Stimulated activated effector memory CD8-positive, alpha-beta T cell treated with anti-CD3 and anti-CD28 coated beads, Interleukin-12 subunit alpha, Interleukin-12 subunit beta, amount 100 ng/mL, for 72 hours (primary cell): ENCODE measurements at regions not wholly inside any gene's neighbourhood (a gene's known extent, or its start where the extent isn't known, plus 50 kb on each side); places are given as distances from the start of the nearest gene placed in this dataset.

ENCODE experiments used
- ATAC-seq: fragments of 150-1000 bp; cut with Tn5 transposase; 2 replicates; pipeline ENCODE4 v1.10.0; 2021
- DNase-seq, 2 donors: peaks; one replicate each; pipeline ENCODE4 v3.0.0; 2021 to 2022; ENCODE audit warnings: low spot score in 2 of 2
- H3K27ac Mint-ChIP-seq: one replicate; pipeline ENCODE4 v1.8.0; 2022; ENCODE audit warnings: mild to moderate bottlenecking, mixed read lengths
- H3K36me3 Mint-ChIP-seq: one replicate; pipeline ENCODE4 v1.8.0; 2022; ENCODE audit warnings: mild to moderate bottlenecking, mixed read lengths
- H3K4me1 Mint-ChIP-seq: one replicate; pipeline ENCODE4 v1.8.0; 2022; ENCODE audit warnings: mixed read lengths
- H3K4me3 Mint-ChIP-seq: one replicate; pipeline ENCODE4 v1.8.0; 2022; ENCODE audit warnings: mild to moderate bottlenecking, mixed read lengths
- H3K9me3 Mint-ChIP-seq: one replicate; pipeline ENCODE4 v1.8.0; 2022; ENCODE audit warnings: mixed read lengths

- Mint-ChIP-seq H3K36me3 (no peaks in the 10 kb centered on the region), H3K4me3 (no peak overlapping the region), H3K27ac (no peak overlapping the region), H3K4me1 (no peaks in the 10 kb centered on the region), H3K9me3 (no peaks in the 10 kb centered on the region)
- DNase-seq (no peak), ATAC-seq (no peak)
Observed at GRCh38 chr20:39298121-39298520, 336.0 kb downstream of the DHX35 start.

- Mint-ChIP-seq H3K4me3 (no peak overlapping the region), H3K36me3 (no peaks in the 10 kb centered on the region), H3K27ac (no peak overlapping the region), H3K9me3 (no peaks in the 10 kb centered on the region), H3K4me1 (no peaks in the 10 kb centered on the region)
- no peak for DNase-seq
- ATAC-seq = no peak
Observed at GRCh38 chr20:39295301-39295700, 333.2 kb downstream of the DHX35 start.

- no peaks in the 10 kb centered on the region for H3K36me3 Mint-ChIP-seq
- H3K27ac Mint-ChIP-seq = no peak overlapping the region
- no peak for ATAC-seq
- H3K4me1 Mint-ChIP-seq = no peaks in the 10 kb centered on the region
- no peak for DNase-seq
- no peaks in the 10 kb centered on the region for H3K9me3 Mint-ChIP-seq
- no peak overlapping the region for H3K4me3 Mint-ChIP-seq
Observed at GRCh38 chr20:39294137-39294725, 332.1 kb downstream of the DHX35 start.

GRCh38 chr20:39292193-39292736 is 330.1 kb downstream of the DHX35 start:
- ATAC-seq (no peak), DNase-seq (no peak)
- Mint-ChIP-seq H3K4me3 (no peak overlapping the region), H3K36me3 (no peaks in the 10 kb centered on the region), H3K4me1 (no peaks in the 10 kb centered on the region), H3K9me3 (no peaks in the 10 kb centered on the region), H3K27ac (no peak overlapping the region)

GRCh38 chr20:39291301-39291700 is 329.2 kb downstream of the DHX35 start:
- Mint-ChIP-seq H3K9me3 (no peaks in the 10 kb centered on the region), H3K36me3 (no peaks in the 10 kb centered on the region), H3K4me3 (no peak overlapping the region), H3K4me1 (no peaks in the 10 kb centered on the region), H3K27ac (no peak overlapping the region)
- ATAC-seq = no peak
- no peak for DNase-seq

GRCh38 chr20:39290575-39290974 is 328.4 kb downstream of the DHX35 start:
- no peaks in the 10 kb centered on the region for H3K36me3 Mint-ChIP-seq
- no peak overlapping the region for H3K27ac Mint-ChIP-seq
- no peak for DNase-seq
- no peaks in the 10 kb centered on the region for H3K4me1 Mint-ChIP-seq
- no peak for ATAC-seq
- no peak overlapping the region for H3K4me3 Mint-ChIP-seq
- H3K9me3 Mint-ChIP-seq = no peaks in the 10 kb centered on the region

GRCh38 chr20:39289831-39290230 is 327.7 kb downstream of the DHX35 start:
- Mint-ChIP-seq H3K4me1 (no peaks in the 10 kb centered on the region), H3K4me3 (no peak overlapping the region), H3K9me3 (no peaks in the 10 kb centered on the region), H3K36me3 (no peaks in the 10 kb centered on the region), H3K27ac (no peak overlapping the region)
- DNase-seq = no peak
- no peak for ATAC-seq

GRCh38 chr20:39289316-39289715 is 327.2 kb downstream of the DHX35 start:
- no peak for DNase-seq
- no peaks in the 10 kb centered on the region for H3K36me3 Mint-ChIP-seq
- H3K9me3 Mint-ChIP-seq = no peaks in the 10 kb centered on the region
- H3K27ac Mint-ChIP-seq = no peak overlapping the region
- no peak overlapping the region for H3K4me3 Mint-ChIP-seq
- no peaks in the 10 kb centered on the region for H3K4me1 Mint-ChIP-seq
- peak; percentile 28 for ATAC-seq

GRCh38 chr20:39283464-39283863 is 321.3 kb downstream of the DHX35 start:
- DNase-seq = no peak
- ATAC-seq = no peak
- H3K9me3 Mint-ChIP-seq = no peaks in the 10 kb centered on the region
- no peaks in the 10 kb centered on the region for H3K36me3 Mint-ChIP-seq
- H3K27ac Mint-ChIP-seq = no peak overlapping the region
- H3K4me1 Mint-ChIP-seq = no peaks in the 10 kb centered on the region
- no peak overlapping the region for H3K4me3 Mint-ChIP-seq

- no peak overlapping the region for H3K4me3 Mint-ChIP-seq
- H3K27ac Mint-ChIP-seq = no peak overlapping the region
- H3K4me1 Mint-ChIP-seq = no peaks in the 10 kb centered on the region
- ATAC-seq (no peak), DNase-seq (no peak)
- H3K36me3 Mint-ChIP-seq = no peaks in the 10 kb centered on the region
- H3K9me3 Mint-ChIP-seq = no peaks in the 10 kb centered on the region
Observed at GRCh38 chr20:39282619-39283092, 320.5 kb downstream of the DHX35 start.

- peaks cover 4% of the 10 kb centered on the region for H3K9me3 Mint-ChIP-seq
- H3K27ac Mint-ChIP-seq = no peak overlapping the region
Observed at GRCh38 chr20:39280875-39281274, 318.7 kb downstream of the DHX35 start.

GRCh38 chr20:39278230-39278788 is 316.2 kb downstream of the DHX35 start:
- ATAC-seq (no peak), DNase-seq (no peak)
- Mint-ChIP-seq H3K4me3 (no peak overlapping the region), H3K36me3 (no peaks in the 10 kb centered on the region), H3K4me1 (no peaks in the 10 kb centered on the region), H3K27ac (no peak overlapping the region), H3K9me3 (peaks cover 4% of the 10 kb centered on the region)

More at GRCh38 chr20:39280875-39281274, 318.7 kb downstream of the DHX35 start:
- ATAC-seq (no peak), DNase-seq (no peak)
- Mint-ChIP-seq H3K36me3 (no peaks in the 10 kb centered on the region), H3K4me3 (no peak overlapping the region), H3K4me1 (no peaks in the 10 kb centered on the region)

- Mint-ChIP-seq H3K36me3 (no peaks in the 10 kb centered on the region), H3K27ac (no peak overlapping the region), H3K4me1 (no peaks in the 10 kb centered on the region), H3K9me3 (peaks cover 4% of the 10 kb centered on the region), H3K4me3 (no peak overlapping the region)
- ATAC-seq = no peak
- no peak for DNase-seq
Observed at GRCh38 chr20:39277185-39277584, 315.0 kb downstream of the DHX35 start.

GRCh38 chr20:39270837-39271604 is 308.9 kb downstream of the DHX35 start:
- H3K36me3 Mint-ChIP-seq = no peaks in the 10 kb centered on the region
- no peaks in the 10 kb centered on the region for H3K9me3 Mint-ChIP-seq
- H3K27ac Mint-ChIP-seq = no peak overlapping the region
- no peak overlapping the region for H3K4me3 Mint-ChIP-seq
- ATAC-seq = no peak
- no peak for DNase-seq
- H3K4me1 Mint-ChIP-seq = no peaks in the 10 kb centered on the region

GRCh38 chr20:39269493-39270217 is 307.5 kb downstream of the DHX35 start:
- Mint-ChIP-seq H3K27ac (no peak overlapping the region), H3K4me3 (no peak overlapping the region), H3K9me3 (no peaks in the 10 kb centered on the region), H3K36me3 (no peaks in the 10 kb centered on the region), H3K4me1 (no peaks in the 10 kb centered on the region)
- ATAC-seq (no peak), DNase-seq (no peak)
